Astrocyte of the spinal cord (primary cell): ENCODE measurements at regions not wholly inside any gene's neighbourhood (a gene's known extent, or its start where the extent isn't known, plus 50 kb on each side); places are given as distances from the start of the nearest gene placed in this dataset.

Experiments
- DNase-seq: peaks from one replicate; pipeline ENCODE4 v3.0.0; 2011; ENCODE audit warnings: low read depth, low spot score
- H3K4me3 ChIP-seq: 2 replicates; pipeline ENCODE4 v1.5.1; 2011; ENCODE audit warnings: low read depth, mild to moderate bottlenecking, low read length, moderate library complexity
- CTCF ChIP-seq: IDR thresholded peaks from 2 replicates; pipeline ENCODE4 v1.5.1; 2012; ENCODE audit warnings: low read depth, mild to moderate bottlenecking, low read length, inconsistent platforms
- in situ Hi-C: cut with HindIII; loops from 2 replicates; pipeline ENCODE4 v1.10.0; 2017; ENCODE audit warnings: low sequenced_read_pairs

- DNase-seq, result no peak
- no peak overlapping the region for H3K4me3 ChIP-seq
- no peak for TF ChIP-seq CTCF
- in situ Hi-C loops, result no loop called here
Measured at GRCh38 chr14:58871573-58871972, 233.8 kb downstream of the DACT1 start.

- TF ChIP-seq CTCF, result no peak
- DNase-seq, result no peak
- no peak overlapping the region for H3K4me3 ChIP-seq
- in situ Hi-C loops, result no loop called here
Measured at GRCh38 chr14:58872061-58872460, 234.3 kb downstream of the DACT1 start.

GRCh38 chr14:58873228-58873953, 235.6 kb downstream of the DACT1 start:
- no peak overlapping the region for H3K4me3 ChIP-seq
- in situ Hi-C loops, result no loop called here
- no peak for DNase-seq
- no peak for TF ChIP-seq CTCF

GRCh38 chr14:58875613-58876012, 237.9 kb downstream of the DACT1 start:
- no peak for TF ChIP-seq CTCF
- no peak overlapping the region for H3K4me3 ChIP-seq
- no peak for DNase-seq
- in situ Hi-C loops, result no loop called here

- no peak for DNase-seq
- no peak overlapping the region for H3K4me3 ChIP-seq
- no peak for TF ChIP-seq CTCF
- in situ Hi-C loops, result no loop called here
Measured at GRCh38 chr14:58876608-58877007, 238.8 kb downstream of the DACT1 start.

GRCh38 chr14:58878439-58879139, 240.8 kb downstream of the DACT1 start:
- DNase-seq, result no peak
- no peak for TF ChIP-seq CTCF
- in situ Hi-C loops, result no loop called here
- no peak overlapping the region for H3K4me3 ChIP-seq
